ENCODE measurements at regions not wholly inside any gene's neighbourhood (a gene's known extent, or its start where the extent isn't known, plus 50 kb on each side); places are given as distances from the start of the nearest gene placed in this dataset.

GRCh38 chrX:23118890-23119527 is 119.2 kb downstream of the DDX53 start:
- no peaks in the 10 kb centered on the region for H3K9me2 ChIP-seq (ENCODE audit: insufficient read depth, low read length)
- H3K4me2 ChIP-seq (ENCODE audit: low read length): no peak overlapping the region
- no peaks in the 10 kb centered on the region for H3K79me2 ChIP-seq (ENCODE audit: insufficient read depth, low read depth, low read length)
- no peak overlapping the region for H3K4me3 ChIP-seq (ENCODE audit: low read depth, low read length, poor library complexity, severe bottlenecking)
- H3K27ac ChIP-seq (ENCODE audit: low read depth, low read length, poor library complexity, severe bottlenecking): no peak overlapping the region
- ChIA-PET POLR2A (no interaction called here), CTCF (ENCODE audit: unreplicated experiment) (no interaction called here)
- no peak for DNase-seq (ENCODE audit: low spot score)
- H4K20me1 ChIP-seq (ENCODE audit: insufficient read depth, low read length): no peaks in the 10 kb centered on the region
- H3K36me3 ChIP-seq (ENCODE audit: insufficient read depth, low read length): no peaks in the 10 kb centered on the region
- H3K4me1 ChIP-seq (ENCODE audit: insufficient read depth, low read length, poor library complexity, severe bottlenecking): no peaks in the 10 kb centered on the region
- H3K9me3 ChIP-seq (ENCODE audit: low read length): no peaks in the 10 kb centered on the region
- no TSS peak for BruUV-seq (replicated peaks)
- no peak overlapping the region for H2AFZ ChIP-seq (ENCODE audit: low read length)
- no peak for TF ChIP-seq CTCF (conservative IDR thresholded peaks at IDR 0.05; ENCODE audit: low read length)
- TF ChIP-seq EZH2phosphoT487 (IDR thresholded peaks at IDR 0.05; ENCODE audit: borderline replicate concordance, low read depth, low read length): no peak
- intact Hi-C loops (cut with micrococcal nuclease; ENCODE audit: unreplicated experiment): no loop called here

GRCh38 chrX:23127586-23127985 is 127.8 kb downstream of the DDX53 start:
- no TSS peak for BruUV-seq (replicated peaks)
- Histone ChIP-seq H3K36me3 (ENCODE audit: insufficient read depth, low read length) (no peaks in the 10 kb centered on the region), H3K9me3 (ENCODE audit: low read length) (no peaks in the 10 kb centered on the region), H3K4me3 (ENCODE audit: low read depth, low read length, poor library complexity, severe bottlenecking) (no peak overlapping the region), H2AFZ (ENCODE audit: low read length) (no peak overlapping the region), H3K79me2 (ENCODE audit: insufficient read depth, low read depth, low read length) (no peaks in the 10 kb centered on the region), H3K4me2 (ENCODE audit: low read length) (no peak overlapping the region), H3K4me1 (ENCODE audit: insufficient read depth, low read length, poor library complexity, severe bottlenecking) (no peaks in the 10 kb centered on the region), H4K20me1 (ENCODE audit: insufficient read depth, low read length) (no peaks in the 10 kb centered on the region), H3K9me2 (ENCODE audit: insufficient read depth, low read length) (no peaks in the 10 kb centered on the region), H3K27ac (ENCODE audit: low read depth, low read length, poor library complexity, severe bottlenecking) (no peak overlapping the region)
- TF ChIP-seq EZH2phosphoT487 (IDR thresholded peaks at IDR 0.05; ENCODE audit: borderline replicate concordance, low read depth, low read length) (no peak), CTCF (conservative IDR thresholded peaks at IDR 0.05; ENCODE audit: low read length) (no peak)
- ChIA-PET POLR2A (interaction anchor here (0.6 kb wide), 1 partner anchor 118 kb away, joined by 3 read pairs; no protein-coding TSS in a partner anchor), CTCF (ENCODE audit: unreplicated experiment) (no interaction called here)
- DNase-seq (ENCODE audit: low spot score): no peak
- intact Hi-C loops (cut with micrococcal nuclease; ENCODE audit: unreplicated experiment): no loop called here

GRCh38 chrX:23133551-23133950 is 133.8 kb downstream of the DDX53 start:
- no peak for DNase-seq (ENCODE audit: low spot score)
- Histone ChIP-seq H3K4me2 (ENCODE audit: low read length) (no peak overlapping the region), H3K4me1 (ENCODE audit: insufficient read depth, low read length, poor library complexity, severe bottlenecking) (no peaks in the 10 kb centered on the region), H4K20me1 (ENCODE audit: insufficient read depth, low read length) (no peaks in the 10 kb centered on the region), H2AFZ (ENCODE audit: low read length) (no peak overlapping the region), H3K4me3 (ENCODE audit: low read depth, low read length, poor library complexity, severe bottlenecking) (no peak overlapping the region), H3K9me3 (ENCODE audit: low read length) (no peaks in the 10 kb centered on the region), H3K9me2 (ENCODE audit: insufficient read depth, low read length) (no peaks in the 10 kb centered on the region), H3K79me2 (ENCODE audit: insufficient read depth, low read depth, low read length) (no peaks in the 10 kb centered on the region), H3K27ac (ENCODE audit: low read depth, low read length, poor library complexity, severe bottlenecking) (no peak overlapping the region), H3K36me3 (ENCODE audit: insufficient read depth, low read length) (no peaks in the 10 kb centered on the region)
- intact Hi-C loops (cut with micrococcal nuclease; ENCODE audit: unreplicated experiment): no loop called here
- no TSS peak for BruUV-seq (replicated peaks)
- ChIA-PET POLR2A (no interaction called here), CTCF (ENCODE audit: unreplicated experiment) (no interaction called here)
- no peak for TF ChIP-seq EZH2phosphoT487 (IDR thresholded peaks at IDR 0.05; ENCODE audit: borderline replicate concordance, low read depth, low read length)
- TF ChIP-seq CTCF (conservative IDR thresholded peaks at IDR 0.05; ENCODE audit: low read length): no peak
